Psoas muscle (tissue), 7 donors: ENCODE measurements at regions not wholly inside any gene's neighbourhood (a gene's known extent, or its start where the extent isn't known, plus 50 kb on each side); places are given as distances from the start of the nearest gene placed in this dataset.

Source experiments
- ATAC-seq, 4 donors: fragments of 200-7000 bp; cut with Tn5 transposase; one replicate each; pipeline ENCODE4 v1.9.1; 2020; ENCODE audit warnings: moderate library complexity in 3 of 4, mild to moderate bottlenecking in 2 of 4
- DNase-seq, 2 donors: peaks; one replicate each; pipeline ENCODE4 v3.0.0-alpha.2; 2020
- H3K27ac ChIP-seq: fragments of 200-600 bp; one replicate; pipeline ENCODE4 v1.8.0; 2022
- H3K27me3 ChIP-seq, 3 donors: fragments of 200-600 bp in 1 of 3; one replicate each; pipeline versions ENCODE4 v1.6.1 to v1.8.0; 2013 to 2022; ENCODE audit warnings: low read length in 2 of 3, mild to moderate bottlenecking in 2 of 3, moderate library complexity in 1 of 3; ENCODE audit not compliant: insufficient read depth in 3 of 3
- H3K36me3 ChIP-seq, 2 donors: fragments of 200-600 bp in 1 of 2; one replicate each; pipeline versions ENCODE4 v1.6.1 to v1.8.0; 2013 to 2022; ENCODE audit warnings: low read depth in 1 of 2, mild to moderate bottlenecking in 1 of 2, moderate library complexity in 1 of 2; ENCODE audit not compliant: insufficient read depth in 1 of 2
- H3K4me1 ChIP-seq: fragments of 200-600 bp; one replicate; pipeline ENCODE4 v1.8.0; 2022
- H3K4me3 ChIP-seq: fragments of 200-600 bp; one replicate; pipeline ENCODE4 v1.8.0; 2022; ENCODE audit warnings: mild to moderate bottlenecking
- H3K9me3 ChIP-seq: fragments of 200-600 bp; one replicate; pipeline ENCODE4 v1.8.0; 2022
- CTCF ChIP-seq: fragments of 200-600 bp; IDR thresholded peaks from one replicate; pipeline ENCODE4 v1.8.0; 2022; ENCODE audit warnings: antibody characterized with exemption
- WGBS, 3 donors: extraction: QIAGEN DNeasy Blood & Tissue Kit; methylation state at CpG; one replicate each; pipeline versions ENCODE4 v1.1.6 to v1.1.7; 2013; 5-methylcytosine and 5-hydroxymethylcytosine counted together
- intact Hi-C, 2 donors: fragments of 100-400 bp; cut with DNase I; formaldehyde crosslinking; loops; one replicate each; pipeline versions ENCODE4 v1.11.0 to v1.14.2; 2022
- donor health status: healthy with polysubstance abuse.
- donor health status: DM: no; HTN: no; CAD: no; lungs with moderate emphysema.
- donor health status: Bipolar disorder and iron deficiency.
- donor health status: healthy.
- donor health status: DM: yes; HTN: yes; CAD: no.
- donor health status: DM: no; HTN: no; CAD: no.
- donor health status: DM: yes; HTN: yes; CAD: no.

- no peaks in the 10 kb centered on the region for H3K27me3 ChIP-seq
- intact Hi-C loops = no loop called here
- 25 to 30% (median 27%) methylated on average over 1 of the region's 1 CpG for WGBS, 3 donors
- no peaks in the 10 kb centered on the region for H3K4me1 ChIP-seq
- no peak overlapping the region for H3K4me3 ChIP-seq
- no peaks in the 10 kb centered on the region for H3K9me3 ChIP-seq
- H3K36me3 ChIP-seq = no peaks in the 10 kb centered on the region
- no peak overlapping the region for H3K27ac ChIP-seq
- no peak for TF ChIP-seq CTCF
- no peak for ATAC-seq
- DNase-seq = no peak
Measured at GRCh38 chr17:20920815-20921199, 122.0 kb downstream of the USP22 start.

GRCh38 chr17:20922128-20922670 lies 120.6 kb downstream of the USP22 start:
- DNase-seq (peak in 1 of 2 donors; percentile 21), ATAC-seq (no peak)
- H3K4me1 ChIP-seq = no peaks in the 10 kb centered on the region
- WGBS, 3 donors = 81 to 86% (median 84%) methylated on average over 1 of the region's 1 CpG
- no peaks in the 10 kb centered on the region for H3K36me3 ChIP-seq
- H3K27ac ChIP-seq = no peak overlapping the region
- no peaks in the 10 kb centered on the region for H3K9me3 ChIP-seq
- no peak overlapping the region for H3K4me3 ChIP-seq
- no peaks in the 10 kb centered on the region for H3K27me3 ChIP-seq
- intact Hi-C loops = no loop called here
- no peak for TF ChIP-seq CTCF

- H3K9me3 ChIP-seq = no peaks in the 10 kb centered on the region
- no peak overlapping the region for H3K4me3 ChIP-seq
- DNase-seq = no peak
- TF ChIP-seq CTCF = no peak
- intact Hi-C loops = no loop called here
- H3K27me3 ChIP-seq = no peaks in the 10 kb centered on the region
- H3K36me3 ChIP-seq = no peaks in the 10 kb centered on the region
- no peak for ATAC-seq
- H3K27ac ChIP-seq = no peak overlapping the region
- WGBS, 3 donors = 51 to 59% (median 53%) methylated on average over 5 of the region's 5 CpGs
- no peaks in the 10 kb centered on the region for H3K4me1 ChIP-seq
Measured at GRCh38 chr17:20924306-20924705, 118.5 kb downstream of the USP22 start.

- Histone ChIP-seq H3K27ac (no peak overlapping the region), H3K4me3 (no peak overlapping the region), H3K36me3 (no peaks in the 10 kb centered on the region), H3K9me3 (no peaks in the 10 kb centered on the region), H3K4me1 (no peaks in the 10 kb centered on the region), H3K27me3 (no peaks in the 10 kb centered on the region)
- TF ChIP-seq CTCF = no peak
- ATAC-seq = no peak
- DNase-seq = no peak
- 94 to 97% (median 96%) methylated on average over 3 of the region's 3 CpGs for WGBS, 3 donors
- intact Hi-C loops = no loop called here
Measured at GRCh38 chr17:20925091-20925490, 117.7 kb downstream of the USP22 start.

- no peaks in the 10 kb centered on the region for H3K4me1 ChIP-seq
- DNase-seq (no peak), ATAC-seq (no peak)
- H3K27ac ChIP-seq = no peak overlapping the region
- no peaks in the 10 kb centered on the region for H3K27me3 ChIP-seq
- TF ChIP-seq CTCF = no peak
- intact Hi-C loops = no loop called here
- no peak overlapping the region for H3K4me3 ChIP-seq
- no peaks in the 10 kb centered on the region for H3K9me3 ChIP-seq
- 67 to 71% (median 69%) methylated on average over 2 of the region's 2 CpGs for WGBS, 3 donors
- H3K36me3 ChIP-seq = no peaks in the 10 kb centered on the region
Measured at GRCh38 chr17:20925954-20926353, 116.9 kb downstream of the USP22 start.
